HUES6 (cell line): ENCODE measurements at regions not wholly inside any gene's neighbourhood (a gene's known extent, or its start where the extent isn't known, plus 50 kb on each side); places are given as distances from the start of the nearest gene placed in this dataset.
"Not testable (repeated sequence)": the region's sequence is repeated elsewhere in the genome, so short reads cannot be mapped to it uniquely, and the experiment has no call there.

ENCODE experiments used
- H3K27ac ChIP-seq: 2 replicates; pipeline ENCODE4 v1.7.0; 2013; ENCODE audit warnings: low read depth, mild to moderate bottlenecking, low read length, inconsistent platforms
- H3K27me3 ChIP-seq: 2 replicates; pipeline ENCODE4 v1.6.1; 2013; ENCODE audit warnings: low read length; ENCODE audit not compliant: control insufficient read depth, insufficient read depth
- H3K36me3 ChIP-seq: 2 replicates; pipeline ENCODE4 v1.6.1; 2013; ENCODE audit warnings: low read length; ENCODE audit not compliant: control insufficient read depth, insufficient read depth
- H3K4me1 ChIP-seq: 2 replicates; pipeline ENCODE4 v1.6.1; 2013; ENCODE audit warnings: low read length; ENCODE audit not compliant: control insufficient read depth, insufficient read depth
- H3K4me3 ChIP-seq: 2 replicates; pipeline ENCODE4 v1.5.1; 2013; ENCODE audit warnings: low read depth, low read length
- H3K9ac ChIP-seq: one replicate; pipeline ENCODE4 v1.6.1; 2013; ENCODE audit warnings: mild to moderate bottlenecking, low read length
- H3K9me3 ChIP-seq: 2 replicates; pipeline ENCODE4 v1.6.1; 2013; ENCODE audit warnings: low read depth, low read length; ENCODE audit not compliant: control insufficient read depth, insufficient read depth

DNA sequence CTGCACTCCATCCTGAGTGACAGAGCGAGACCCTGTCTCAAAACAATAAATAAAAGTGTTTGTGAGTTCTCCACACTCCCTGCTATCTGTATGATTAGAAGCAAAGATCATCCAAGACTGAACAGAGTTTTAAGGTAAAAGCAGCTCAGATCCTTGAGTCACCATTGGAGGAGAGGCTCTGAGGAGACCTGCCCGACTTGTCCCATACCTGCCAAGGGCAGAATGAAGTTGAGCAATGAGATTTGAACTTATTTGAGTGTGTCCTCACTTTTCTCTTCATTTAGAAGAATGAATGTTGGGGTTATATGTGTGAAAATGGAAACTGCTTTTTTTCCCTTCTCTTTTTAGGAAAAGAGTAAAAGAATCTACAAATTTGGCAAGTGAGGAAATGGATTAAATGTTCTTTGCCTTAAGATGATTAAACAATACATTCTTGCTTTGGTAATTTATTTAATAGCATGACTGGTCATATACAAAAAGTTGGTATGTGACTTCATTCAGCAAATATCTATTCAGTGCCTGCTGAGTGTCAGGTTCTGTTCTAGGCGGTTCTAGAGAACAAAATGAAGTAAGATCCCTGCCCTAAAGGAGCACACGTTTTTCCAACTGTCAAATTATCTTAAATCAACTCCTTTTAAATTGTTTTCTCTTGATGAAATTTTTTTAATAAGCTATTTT lies 195.7 kb downstream of the ALDH8A1 start:
- Histone ChIP-seq H3K9me3 (no peaks in the 10 kb centered on the region), H3K4me3 (no peak overlapping the region), H3K27me3 (no peaks in the 10 kb centered on the region)

DNA sequence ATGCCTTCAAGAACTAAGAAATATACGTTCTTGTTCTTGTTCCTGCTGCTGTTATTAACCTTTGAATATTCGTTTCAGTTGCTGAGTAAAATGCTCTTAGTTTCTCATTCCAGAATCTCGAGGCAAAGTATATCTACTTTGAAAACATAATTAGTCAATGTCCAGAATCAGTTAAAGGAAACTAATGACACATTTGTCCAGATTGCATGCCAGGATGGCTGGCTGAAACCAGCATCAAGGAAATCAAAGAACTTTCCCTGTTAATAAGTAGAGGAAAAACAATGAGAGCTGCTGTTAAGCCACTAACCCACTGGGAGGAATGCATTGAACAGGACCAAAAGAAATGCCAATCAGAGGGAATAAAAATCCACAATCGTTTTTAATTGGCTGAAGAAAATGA lies 196.9 kb downstream of the ALDH8A1 start:
- H3K9ac ChIP-seq, result no peak overlapping the region
- H3K27me3 ChIP-seq, result no peaks in the 10 kb centered on the region
- no peak overlapping the region for H3K4me3 ChIP-seq
- H3K27ac ChIP-seq, result no peak overlapping the region
- H3K4me1 ChIP-seq, result no peaks in the 10 kb centered on the region
- H3K9me3 ChIP-seq, result no peaks in the 10 kb centered on the region
- no peaks in the 10 kb centered on the region for H3K36me3 ChIP-seq

More for the DNA sequence above, 195.7 kb downstream of the ALDH8A1 start:
- H3K27ac ChIP-seq, result no peak overlapping the region
- no peaks in the 10 kb centered on the region for H3K4me1 ChIP-seq
- no peak overlapping the region for H3K9ac ChIP-seq
- no peaks in the 10 kb centered on the region for H3K36me3 ChIP-seq

GRCh38 chr6:134752445-134752844 lies 197.5 kb downstream of the ALDH8A1 start:
- H3K27ac ChIP-seq, result no peak overlapping the region
- no peaks in the 10 kb centered on the region for H3K36me3 ChIP-seq

GRCh38 chr6:134750669-134751068 lies 199.2 kb downstream of the ALDH8A1 start:
- Histone ChIP-seq H3K9me3 (no peaks in the 10 kb centered on the region), H3K4me1 (no peaks in the 10 kb centered on the region), H3K27ac (no peak overlapping the region), H3K4me3 (no peak overlapping the region), H3K36me3 (no peaks in the 10 kb centered on the region), H3K9ac (no peak overlapping the region), H3K27me3 (no peaks in the 10 kb centered on the region)

More at GRCh38 chr6:134752445-134752844, 197.5 kb downstream of the ALDH8A1 start:
- no peak overlapping the region for H3K4me3 ChIP-seq
- H3K4me1 ChIP-seq, result no peaks in the 10 kb centered on the region
- no peaks in the 10 kb centered on the region for H3K9me3 ChIP-seq
- no peak overlapping the region for H3K9ac ChIP-seq
- H3K27me3 ChIP-seq, result no peaks in the 10 kb centered on the region

DNA sequence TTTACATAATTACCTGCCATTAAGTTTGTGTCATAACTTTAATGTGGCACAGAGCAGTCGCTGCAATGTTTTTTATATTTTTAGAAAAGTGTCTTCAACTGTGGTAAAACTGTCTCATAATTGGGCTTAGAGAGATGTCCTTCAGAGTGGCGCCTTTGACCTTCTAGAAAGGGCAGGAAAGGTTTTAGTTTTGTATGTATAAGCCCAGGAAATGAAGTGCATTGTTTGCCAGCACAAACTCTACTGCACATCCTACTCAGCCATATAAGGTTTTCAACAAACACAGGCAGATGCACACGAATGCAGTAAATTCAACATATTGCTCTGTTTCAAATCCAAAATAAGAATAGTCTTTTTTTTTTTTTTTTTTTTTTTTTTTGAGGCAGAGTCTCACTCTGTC lies 201.4 kb downstream of the ALDH8A1 start:
- Histone ChIP-seq H3K4me3 (no peak overlapping the region), H3K27me3 (no peaks in the 10 kb centered on the region), H3K36me3 (no peaks in the 10 kb centered on the region), H3K4me1 (no peaks in the 10 kb centered on the region), H3K9ac (no peak overlapping the region), H3K27ac (no peak overlapping the region), H3K9me3 (no peaks in the 10 kb centered on the region)

DNA sequence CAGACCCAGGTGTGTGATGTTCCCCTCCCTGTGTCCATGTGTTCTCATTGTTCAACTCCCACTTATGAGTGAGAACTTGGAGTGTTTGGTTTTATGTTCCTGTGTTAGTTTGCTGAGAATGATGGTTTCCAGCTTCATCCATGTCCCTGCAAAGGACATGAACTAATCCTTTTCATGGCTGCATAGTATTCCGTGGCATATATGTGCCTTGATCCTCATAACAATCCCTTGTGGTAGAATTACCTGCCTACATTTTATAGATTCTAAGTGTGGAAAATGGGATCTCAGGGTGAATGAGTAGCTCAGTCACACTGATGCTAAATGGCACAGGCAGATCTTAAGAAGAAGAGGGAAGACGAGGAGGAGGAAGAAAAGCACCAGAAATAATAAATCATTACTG lies 202.7 kb downstream of the ALDH8A1 start:
- not testable (repeated sequence) for H3K27ac ChIP-seq, H3K36me3 ChIP-seq, H3K9ac ChIP-seq, H3K27me3 ChIP-seq, H3K4me1 ChIP-seq, H3K9me3 ChIP-seq, H3K4me3 ChIP-seq

DNA sequence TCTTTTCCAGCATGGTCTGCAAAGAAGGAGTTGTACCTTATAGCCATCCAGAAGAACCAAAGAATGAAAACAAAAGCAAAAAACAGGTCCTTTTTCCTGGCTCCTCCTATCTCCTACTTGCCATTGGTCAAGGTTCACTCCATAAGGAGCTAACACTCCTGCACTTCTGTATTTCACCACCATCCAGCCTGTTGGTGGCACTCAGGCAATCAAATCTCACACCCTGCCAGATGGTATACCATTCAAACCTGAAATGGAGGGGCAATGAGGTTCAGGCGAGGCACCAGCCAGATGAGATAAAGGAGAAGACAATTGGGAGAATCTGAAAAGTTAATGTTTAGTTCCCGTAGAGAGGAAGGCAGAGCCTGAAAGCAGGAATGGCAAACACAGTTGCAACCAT lies 203.8 kb downstream of the ALDH8A1 start:
- H3K27ac ChIP-seq, result no peak overlapping the region
- no peak overlapping the region for H3K4me3 ChIP-seq
- no peaks in the 10 kb centered on the region for H3K27me3 ChIP-seq
- no peaks in the 10 kb centered on the region for H3K4me1 ChIP-seq
- no peak overlapping the region for H3K9ac ChIP-seq
- H3K9me3 ChIP-seq, result no peaks in the 10 kb centered on the region
- H3K36me3 ChIP-seq, result no peaks in the 10 kb centered on the region

DNA sequence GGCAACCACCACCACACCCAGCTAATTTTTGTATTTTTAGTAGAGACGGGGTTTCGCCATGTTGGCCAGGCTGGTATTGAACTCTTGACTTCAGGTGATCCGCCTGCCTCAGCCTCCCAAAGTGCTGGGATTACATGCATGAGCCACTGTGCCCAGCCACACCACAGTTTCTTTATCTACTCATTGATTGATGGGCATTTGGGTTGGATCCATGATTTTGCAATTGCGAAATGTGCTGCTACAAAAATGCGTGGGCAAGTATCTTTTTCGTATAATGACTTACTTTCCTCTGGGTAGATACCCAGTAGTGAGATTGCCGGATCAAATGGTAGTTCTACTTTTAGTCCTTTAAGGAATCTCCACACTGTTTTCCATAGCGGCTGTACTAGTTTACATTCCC lies 204.7 kb downstream of the ALDH8A1 start:
- H3K4me1 ChIP-seq, result not testable (repeated sequence)

DNA sequence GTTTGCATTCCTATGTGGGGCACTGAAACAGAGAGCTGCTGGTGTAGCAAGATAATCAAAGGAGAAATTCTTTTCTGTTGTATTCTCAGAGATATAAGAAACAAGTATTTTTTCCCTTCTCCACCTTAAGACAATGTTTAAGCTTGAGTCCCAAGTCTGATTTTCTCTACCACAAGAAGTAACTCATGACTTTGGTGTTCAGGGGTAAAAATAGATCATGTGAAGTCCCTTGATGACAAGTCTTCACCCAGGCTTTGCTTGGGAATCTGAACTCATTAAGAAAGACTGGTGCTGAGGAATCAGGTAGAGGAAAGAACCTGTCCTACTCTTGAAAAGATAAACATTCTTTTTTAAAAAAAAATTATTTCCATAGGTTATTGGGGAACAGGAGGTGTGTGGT lies 205.6 kb downstream of the ALDH8A1 start:
- Histone ChIP-seq H3K9ac (no peak overlapping the region), H3K27me3 (no peaks in the 10 kb centered on the region), H3K4me1 (no peaks in the 10 kb centered on the region), H3K4me3 (no peak overlapping the region), H3K27ac (no peak overlapping the region), H3K36me3 (no peaks in the 10 kb centered on the region), H3K9me3 (no peaks in the 10 kb centered on the region)

More for the DNA sequence above, 204.7 kb downstream of the ALDH8A1 start:
- not testable (repeated sequence) for H3K9ac ChIP-seq, H3K36me3 ChIP-seq, H3K27me3 ChIP-seq, H3K9me3 ChIP-seq, H3K4me3 ChIP-seq, H3K27ac ChIP-seq

- no peaks in the 10 kb centered on the region for H3K9me3 ChIP-seq
Observed at GRCh38 chr6:134741200-134741536, 208.7 kb downstream of the ALDH8A1 start.

DNA sequence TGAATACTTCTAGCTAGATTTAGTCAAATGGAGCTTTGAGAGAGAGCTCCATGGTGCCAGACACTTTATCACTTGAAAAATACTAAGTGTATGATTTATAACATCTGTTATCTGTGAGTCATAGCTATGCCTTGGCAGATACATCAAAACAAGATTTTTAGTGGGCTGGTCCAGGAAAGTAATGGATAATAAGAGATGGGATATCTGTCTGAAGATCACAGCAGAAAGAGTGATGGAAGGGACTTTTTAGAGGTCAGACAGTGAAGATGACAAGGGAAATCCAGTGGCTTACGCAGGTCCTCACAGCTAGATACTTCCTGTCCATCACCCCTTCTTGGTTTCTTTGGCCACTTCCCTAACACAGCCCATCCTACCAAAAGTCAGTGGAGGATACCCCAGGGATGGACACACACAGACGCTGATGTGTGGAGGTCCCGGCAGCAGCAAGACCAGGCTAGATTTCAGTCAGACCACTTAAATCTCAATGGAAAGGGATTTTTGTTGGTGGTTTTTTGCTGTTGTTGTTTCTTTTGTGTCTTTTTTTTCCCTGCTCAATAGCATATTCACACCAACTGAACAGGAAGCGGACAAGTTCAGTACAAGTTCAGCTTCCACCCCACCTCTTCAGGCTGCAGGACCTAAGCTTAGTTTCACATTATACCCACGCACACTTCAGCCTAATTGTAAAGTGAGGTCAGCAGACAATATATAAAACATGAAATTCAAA lies 209.3 kb downstream of the ALDH8A1 start:
- Histone ChIP-seq H3K27me3 (no peaks in the 10 kb centered on the region), H3K4me3 (no peak overlapping the region), H3K4me1 (no peaks in the 10 kb centered on the region), H3K27ac (no peak overlapping the region), H3K9ac (no peak overlapping the region), H3K9me3 (no peaks in the 10 kb centered on the region), H3K36me3 (no peaks in the 10 kb centered on the region)

More at GRCh38 chr6:134741200-134741536, 208.7 kb downstream of the ALDH8A1 start:
- Histone ChIP-seq H3K27me3 (no peaks in the 10 kb centered on the region), H3K27ac (no peak overlapping the region), H3K36me3 (no peaks in the 10 kb centered on the region), H3K9ac (no peak overlapping the region), H3K4me1 (no peaks in the 10 kb centered on the region), H3K4me3 (no peak overlapping the region)
